DOHH2 (cell line): ENCODE measurements at regions not wholly inside any gene's neighbourhood (a gene's known extent, or its start where the extent isn't known, plus 50 kb on each side); places are given as distances from the start of the nearest gene placed in this dataset.

Experiments used
- CTCF ChIP-seq: fragments of 200-600 bp; sonication (generic); IDR thresholded peaks from one replicate; pipeline ENCODE4 v1.5.1; 2014; ENCODE audit warnings: antibody characterized with exemption, mild to moderate bottlenecking, low read depth, low read length; ENCODE audit not compliant: poor library complexity, severe bottlenecking
- EZH2phosphoT487 ChIP-seq: fragments of 200-600 bp; sonication (generic); IDR thresholded peaks from 2 replicates; pipeline ENCODE4 v1.6.1; 2017; ENCODE audit warnings: borderline replicate concordance, mild to moderate bottlenecking, antibody characterized with exemption, low read length, moderate library complexity, mixed read lengths

DNA sequence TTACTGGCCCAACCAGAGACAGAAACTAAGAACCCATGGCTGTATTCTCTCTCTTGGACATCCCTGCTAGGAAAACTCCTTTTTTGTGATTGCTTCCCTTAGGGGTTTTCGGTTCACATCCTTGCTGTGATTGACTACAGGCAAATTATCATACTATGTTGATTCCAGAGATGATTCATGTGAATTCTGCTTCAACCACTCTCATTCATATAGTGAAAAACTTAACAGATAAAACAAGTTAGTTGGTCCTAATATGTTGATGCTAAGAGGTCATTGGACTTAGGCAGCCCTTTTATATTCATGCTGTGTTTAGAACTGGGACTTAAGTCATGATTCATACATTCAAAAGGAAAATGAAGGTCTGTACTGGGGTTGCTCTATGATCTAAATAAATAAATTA is 76.9 kb upstream of the CCN2 start:
- TF ChIP-seq CTCF: no peak
- no peak for TF ChIP-seq EZH2phosphoT487
